ENCODE measurements at regions not wholly inside any gene's neighbourhood (a gene's known extent, or its start where the extent isn't known, plus 50 kb on each side); places are given as distances from the start of the nearest gene placed in this dataset.

DNA sequence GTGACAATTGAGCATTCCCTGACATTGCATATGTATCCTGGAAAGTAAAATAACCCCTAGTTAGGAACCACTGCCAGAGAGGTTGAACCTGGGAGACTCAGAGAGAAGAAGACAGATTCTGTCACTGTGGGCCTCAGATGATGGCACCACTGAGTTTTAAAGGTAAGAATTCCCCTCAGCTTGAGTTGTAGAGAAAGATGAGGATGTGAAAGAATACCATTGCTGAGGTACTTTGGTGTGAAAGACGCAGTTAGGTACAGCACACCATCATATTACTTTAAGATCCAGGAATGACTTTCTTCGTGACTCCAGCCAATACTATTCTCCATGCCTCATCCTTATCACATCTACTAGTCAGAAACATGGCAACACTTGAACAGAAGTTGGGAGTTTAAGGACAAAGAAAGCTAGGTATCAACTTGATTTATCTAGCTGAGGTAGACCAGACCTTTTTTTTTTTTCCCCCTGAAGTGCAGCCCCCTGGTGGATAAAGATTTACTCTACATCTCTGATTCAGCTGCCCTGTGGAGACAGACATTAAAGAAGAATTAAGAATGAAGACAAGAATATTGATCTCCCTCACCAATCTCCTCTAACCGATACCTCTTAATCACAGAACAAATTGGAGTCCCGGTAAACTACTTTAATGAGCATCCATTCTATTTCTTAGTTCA is 630.5 kb upstream of the FANCL start:
- Mint-ChIP-seq H3K4me3 (ENCODE audit: low read depth) (no peak overlapping the region), H3K27ac (no peak overlapping the region), H3K27me3 (ENCODE audit: low read depth) (no peaks in the 10 kb centered on the region), H3K36me3 (ENCODE audit: low read depth) (no peaks in the 10 kb centered on the region), H3K9me3 (no peaks in the 10 kb centered on the region), H3K4me1 (ENCODE audit: low read depth) (no peaks in the 10 kb centered on the region)
- DNase-seq (ENCODE audit: low spot score), result no peak
- intact Hi-C loops (cut with micrococcal nuclease), result no loop called here

GRCh38 chr2:58870704-58871103 is 629.6 kb upstream of the FANCL start:
- H3K36me3 Mint-ChIP-seq (ENCODE audit: low read depth), result no peaks in the 10 kb centered on the region
- H3K27ac Mint-ChIP-seq, result no peak overlapping the region
- H3K4me3 Mint-ChIP-seq (ENCODE audit: low read depth), result no peak overlapping the region
- intact Hi-C loops (cut with micrococcal nuclease), result no loop called here
- no peak for DNase-seq (ENCODE audit: low spot score)
- H3K4me1 Mint-ChIP-seq (ENCODE audit: low read depth), result peaks cover 5% of the 10 kb centered on the region
- H3K27me3 Mint-ChIP-seq (ENCODE audit: low read depth), result no peaks in the 10 kb centered on the region
- H3K9me3 Mint-ChIP-seq, result no peaks in the 10 kb centered on the region

GRCh38 chr2:58866946-58867345 is 625.8 kb upstream of the FANCL start:
- DNase-seq (ENCODE audit: low spot score), result no peak
- intact Hi-C loops (cut with micrococcal nuclease), result no loop called here
- no peaks in the 10 kb centered on the region for H3K9me3 Mint-ChIP-seq
- H3K4me3 Mint-ChIP-seq (ENCODE audit: low read depth), result no peak overlapping the region
- H3K36me3 Mint-ChIP-seq (ENCODE audit: low read depth), result no peaks in the 10 kb centered on the region
- H3K27me3 Mint-ChIP-seq (ENCODE audit: low read depth), result no peaks in the 10 kb centered on the region
- H3K27ac Mint-ChIP-seq, result no peak overlapping the region
- H3K4me1 Mint-ChIP-seq (ENCODE audit: low read depth), result peaks cover 5% of the 10 kb centered on the region

GRCh38 chr2:58866527-58866926 is 625.4 kb upstream of the FANCL start:
- intact Hi-C loops (cut with micrococcal nuclease), result no loop called here
- no peak for DNase-seq (ENCODE audit: low spot score)

DNA sequence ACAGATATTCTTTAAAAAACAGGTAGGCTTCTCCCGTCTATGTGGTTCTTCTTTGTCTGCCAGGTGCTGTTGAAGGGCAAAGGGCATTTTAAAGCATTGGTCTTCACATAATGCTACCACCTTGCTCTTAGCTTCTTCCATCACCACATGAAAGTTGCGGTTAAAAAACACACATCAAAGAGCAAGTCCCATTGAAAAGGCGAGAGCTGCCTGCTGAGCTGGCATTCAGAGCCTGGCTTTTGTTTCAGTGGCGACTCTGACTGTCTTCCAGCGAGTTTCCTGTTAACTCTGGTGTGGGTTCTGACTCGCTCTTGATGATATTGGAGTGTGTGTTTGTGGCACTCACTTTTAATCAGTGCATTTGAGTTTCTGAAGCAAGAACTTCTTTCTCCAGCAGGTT is 624.9 kb upstream of the FANCL start:
- intact Hi-C loops (cut with micrococcal nuclease), result no loop called here
- DNase-seq (ENCODE audit: low spot score), result no peak
- Mint-ChIP-seq H3K27ac (no peak overlapping the region), H3K4me1 (ENCODE audit: low read depth) (peaks cover 5% of the 10 kb centered on the region), H3K9me3 (no peaks in the 10 kb centered on the region), H3K27me3 (ENCODE audit: low read depth) (no peaks in the 10 kb centered on the region), H3K4me3 (ENCODE audit: low read depth) (no peak overlapping the region), H3K36me3 (ENCODE audit: low read depth) (no peaks in the 10 kb centered on the region)

More at GRCh38 chr2:58866527-58866926, 625.4 kb upstream of the FANCL start:
- no peak overlapping the region for H3K27ac Mint-ChIP-seq
- no peak overlapping the region for H3K4me3 Mint-ChIP-seq (ENCODE audit: low read depth)
- H3K4me1 Mint-ChIP-seq (ENCODE audit: low read depth), result peaks cover 5% of the 10 kb centered on the region
- H3K9me3 Mint-ChIP-seq, result no peaks in the 10 kb centered on the region
- no peaks in the 10 kb centered on the region for H3K36me3 Mint-ChIP-seq (ENCODE audit: low read depth)
- no peaks in the 10 kb centered on the region for H3K27me3 Mint-ChIP-seq (ENCODE audit: low read depth)

GRCh38 chr2:58865436-58865835 is 624.3 kb upstream of the FANCL start:
- H3K4me1 Mint-ChIP-seq (ENCODE audit: low read depth), result peaks cover 5% of the 10 kb centered on the region
- no peak for DNase-seq (ENCODE audit: low spot score)
- no peaks in the 10 kb centered on the region for H3K36me3 Mint-ChIP-seq (ENCODE audit: low read depth)
- no peak overlapping the region for H3K27ac Mint-ChIP-seq
- no peak overlapping the region for H3K4me3 Mint-ChIP-seq (ENCODE audit: low read depth)
- intact Hi-C loops (cut with micrococcal nuclease), result no loop called here
- no peaks in the 10 kb centered on the region for H3K27me3 Mint-ChIP-seq (ENCODE audit: low read depth)
- no peaks in the 10 kb centered on the region for H3K9me3 Mint-ChIP-seq

DNA sequence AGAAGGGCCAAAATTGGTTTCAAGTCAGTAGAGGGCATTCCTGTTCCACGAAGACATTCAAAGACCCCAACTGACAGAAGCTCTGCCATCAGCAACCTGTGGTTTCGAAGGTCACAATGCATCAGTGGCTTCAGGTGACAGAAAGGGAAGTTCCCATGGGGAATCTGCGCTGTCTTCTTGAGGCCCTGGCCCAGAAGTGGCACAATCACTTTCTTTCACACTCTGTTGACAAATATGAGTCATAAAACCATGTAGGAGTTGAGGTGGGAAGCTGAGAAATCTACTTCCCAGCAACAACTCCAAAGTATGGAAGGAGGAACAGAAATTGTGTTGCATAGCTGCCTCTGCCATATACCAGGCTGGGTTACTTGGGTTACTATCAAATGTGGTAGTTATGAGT is 621.1 kb upstream of the FANCL start:
- Mint-ChIP-seq H3K4me1 (ENCODE audit: low read depth) (peaks cover 5% of the 10 kb centered on the region), H3K36me3 (ENCODE audit: low read depth) (no peaks in the 10 kb centered on the region), H3K27ac (no peak overlapping the region), H3K9me3 (no peaks in the 10 kb centered on the region), H3K27me3 (ENCODE audit: low read depth) (no peaks in the 10 kb centered on the region), H3K4me3 (ENCODE audit: low read depth) (no peak overlapping the region)
- intact Hi-C loops (cut with micrococcal nuclease), result no loop called here
- no peak for DNase-seq (ENCODE audit: low spot score)

DNA sequence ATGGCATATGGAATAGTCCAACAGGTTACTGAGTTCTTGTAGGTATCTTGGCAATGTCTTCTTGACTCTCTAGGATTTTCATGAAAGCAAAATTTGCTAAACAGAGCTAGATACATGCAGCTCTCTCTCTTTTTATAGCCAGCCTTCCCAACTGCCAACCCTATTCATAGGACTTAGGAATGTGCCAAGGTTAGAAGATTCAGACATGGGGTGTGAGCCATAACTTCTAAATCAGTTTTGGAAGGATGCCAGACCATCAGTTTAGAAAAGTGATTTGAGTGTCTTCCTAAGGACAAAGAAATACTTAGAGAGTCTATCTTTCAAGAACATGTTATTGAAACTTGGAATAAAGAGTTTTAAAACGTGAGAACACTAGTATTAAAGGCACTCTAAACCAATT is 619.5 kb upstream of the FANCL start:
- no peaks in the 10 kb centered on the region for H3K9me3 Mint-ChIP-seq
- no peaks in the 10 kb centered on the region for H3K27me3 Mint-ChIP-seq (ENCODE audit: low read depth)
- H3K4me1 Mint-ChIP-seq (ENCODE audit: low read depth), result no peaks in the 10 kb centered on the region
- H3K36me3 Mint-ChIP-seq (ENCODE audit: low read depth), result no peaks in the 10 kb centered on the region
- intact Hi-C loops (cut with micrococcal nuclease), result no loop called here
- H3K27ac Mint-ChIP-seq, result no peak overlapping the region
- no peak overlapping the region for H3K4me3 Mint-ChIP-seq (ENCODE audit: low read depth)
- no peak for DNase-seq (ENCODE audit: low spot score)

- DNase-seq (ENCODE audit: low spot score), result no peak
- intact Hi-C loops (cut with micrococcal nuclease), result no loop called here
- no peaks in the 10 kb centered on the region for H3K27me3 Mint-ChIP-seq (ENCODE audit: low read depth)
- no peaks in the 10 kb centered on the region for H3K4me1 Mint-ChIP-seq (ENCODE audit: low read depth)
- H3K27ac Mint-ChIP-seq, result no peak overlapping the region
- no peak overlapping the region for H3K4me3 Mint-ChIP-seq (ENCODE audit: low read depth)
- H3K36me3 Mint-ChIP-seq (ENCODE audit: low read depth), result no peaks in the 10 kb centered on the region
- no peaks in the 10 kb centered on the region for H3K9me3 Mint-ChIP-seq
Observed at GRCh38 chr2:58856100-58856499, 615.0 kb upstream of the FANCL start.

- Mint-ChIP-seq H3K9me3 (no peaks in the 10 kb centered on the region), H3K4me3 (ENCODE audit: low read depth) (no peak overlapping the region), H3K4me1 (ENCODE audit: low read depth) (no peaks in the 10 kb centered on the region), H3K36me3 (ENCODE audit: low read depth) (no peaks in the 10 kb centered on the region), H3K27me3 (ENCODE audit: low read depth) (no peaks in the 10 kb centered on the region), H3K27ac (no peak overlapping the region)
- no peak for DNase-seq (ENCODE audit: low spot score)
- intact Hi-C loops (cut with micrococcal nuclease), result no loop called here
Observed at GRCh38 chr2:58853420-58853819, 612.3 kb upstream of the FANCL start.

GRCh38 chr2:58852905-58853304 is 611.8 kb upstream of the FANCL start:
- no peaks in the 10 kb centered on the region for H3K36me3 Mint-ChIP-seq (ENCODE audit: low read depth)
- H3K9me3 Mint-ChIP-seq, result no peaks in the 10 kb centered on the region
- no peak overlapping the region for H3K27ac Mint-ChIP-seq
- H3K27me3 Mint-ChIP-seq (ENCODE audit: low read depth), result no peaks in the 10 kb centered on the region
- H3K4me3 Mint-ChIP-seq (ENCODE audit: low read depth), result no peak overlapping the region
- H3K4me1 Mint-ChIP-seq (ENCODE audit: low read depth), result no peaks in the 10 kb centered on the region
- intact Hi-C loops (cut with micrococcal nuclease), result no loop called here
- DNase-seq (ENCODE audit: low spot score), result no peak

GRCh38 chr2:58852243-58852642 is 611.1 kb upstream of the FANCL start:
- no peaks in the 10 kb centered on the region for H3K4me1 Mint-ChIP-seq (ENCODE audit: low read depth)
- no peaks in the 10 kb centered on the region for H3K27me3 Mint-ChIP-seq (ENCODE audit: low read depth)
- H3K27ac Mint-ChIP-seq, result no peak overlapping the region
- H3K9me3 Mint-ChIP-seq, result no peaks in the 10 kb centered on the region
- DNase-seq (ENCODE audit: low spot score), result no peak
- H3K36me3 Mint-ChIP-seq (ENCODE audit: low read depth), result no peaks in the 10 kb centered on the region
- intact Hi-C loops (cut with micrococcal nuclease), result no loop called here
- H3K4me3 Mint-ChIP-seq (ENCODE audit: low read depth), result no peak overlapping the region

DNA sequence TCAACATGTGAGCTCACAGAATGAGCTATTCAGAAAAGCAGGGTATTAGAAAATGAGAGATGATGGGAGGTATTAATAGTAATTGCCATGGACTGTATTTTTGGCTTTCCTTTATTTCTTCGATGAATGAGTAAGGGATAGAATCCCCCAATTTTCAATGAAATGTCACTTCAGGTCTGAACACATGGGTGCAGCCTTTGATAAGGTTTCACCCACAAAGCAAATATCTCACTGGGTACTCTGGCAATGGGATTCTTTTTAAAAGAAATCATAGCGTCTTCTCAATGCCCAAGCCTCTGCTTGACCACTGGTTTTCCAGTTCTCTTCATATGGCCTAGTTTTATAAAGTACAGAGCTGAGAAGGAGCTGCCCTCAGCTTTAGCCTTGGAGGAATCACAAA is 610.5 kb upstream of the FANCL start:
- H3K27me3 Mint-ChIP-seq (ENCODE audit: low read depth), result no peaks in the 10 kb centered on the region
- H3K27ac Mint-ChIP-seq, result no peak overlapping the region
- no peak for DNase-seq (ENCODE audit: low spot score)
- no peak overlapping the region for H3K4me3 Mint-ChIP-seq (ENCODE audit: low read depth)
- intact Hi-C loops (cut with micrococcal nuclease), result no loop called here
- no peaks in the 10 kb centered on the region for H3K4me1 Mint-ChIP-seq (ENCODE audit: low read depth)
- H3K9me3 Mint-ChIP-seq, result no peaks in the 10 kb centered on the region
- H3K36me3 Mint-ChIP-seq (ENCODE audit: low read depth), result no peaks in the 10 kb centered on the region

DNA sequence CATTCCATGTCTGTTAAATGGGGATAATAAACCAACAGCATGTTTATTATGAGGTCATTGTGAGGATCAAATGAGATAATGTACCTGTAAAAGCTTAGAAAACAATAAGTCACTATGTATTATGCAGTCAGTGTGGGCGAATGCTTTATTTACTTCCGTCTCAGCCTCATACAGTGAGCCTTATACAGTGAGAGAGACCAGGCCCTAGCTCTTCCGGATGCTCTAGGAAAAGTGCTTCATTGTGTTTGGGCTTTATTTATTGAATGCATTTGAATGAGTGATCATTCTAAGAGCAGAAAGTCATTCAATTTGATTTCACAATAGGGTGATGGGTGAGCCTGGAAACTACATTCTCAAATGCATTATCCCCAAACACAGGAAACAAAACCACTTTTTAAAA is 603.9 kb upstream of the FANCL start:
- no peak overlapping the region for H3K27ac Mint-ChIP-seq
- H3K9me3 Mint-ChIP-seq, result no peaks in the 10 kb centered on the region
- no peaks in the 10 kb centered on the region for H3K4me1 Mint-ChIP-seq (ENCODE audit: low read depth)
- no peak for DNase-seq (ENCODE audit: low spot score)
- H3K27me3 Mint-ChIP-seq (ENCODE audit: low read depth), result no peaks in the 10 kb centered on the region
- no peak overlapping the region for H3K4me3 Mint-ChIP-seq (ENCODE audit: low read depth)
- no peaks in the 10 kb centered on the region for H3K36me3 Mint-ChIP-seq (ENCODE audit: low read depth)
- intact Hi-C loops (cut with micrococcal nuclease), result no loop called here
